Activated CD8-positive, alpha-beta memory T cell treated with anti-CD3 and anti-CD28 coated beads, Interleukin-2, amount 50 U/mL, for 4 hours (primary cell): ENCODE measurements at regions not wholly inside any gene's neighbourhood (a gene's known extent, or its start where the extent isn't known, plus 50 kb on each side); places are given as distances from the start of the nearest gene placed in this dataset.

Experiments
- DNase-seq: peaks from one replicate; pipeline ENCODE4 v3.0.0-alpha.2; 2020

- no peak for DNase-seq
Observed at GRCh38 chr6:109225946-109226345, 130.6 kb downstream of the CEP57L1 start.

- no peak for DNase-seq
Observed at GRCh38 chr6:109224994-109225393, 129.7 kb downstream of the CEP57L1 start.

GRCh38 chr6:109224107-109224875 lies 129.0 kb downstream of the CEP57L1 start:
- DNase-seq: no peak

- DNase-seq: no peak
Observed at GRCh38 chr6:109222848-109223247, 127.5 kb downstream of the CEP57L1 start.

- no peak for DNase-seq
Observed at GRCh38 chr6:109221543-109222195, 126.4 kb downstream of the CEP57L1 start.
